SJCRH30 (cell line): ENCODE measurements at regions not wholly inside any gene's neighbourhood (a gene's known extent, or its start where the extent isn't known, plus 50 kb on each side); places are given as distances from the start of the nearest gene placed in this dataset.
"Not testable (repeated sequence)": the region's sequence is repeated elsewhere in the genome, so short reads cannot be mapped to it uniquely, and the experiment has no call there.

Source experiments
- DNase-seq, 2 experiments: peaks; one replicate each; pipeline ENCODE4 v3.0.0-alpha.2; 2015 to 2020
- H3K27ac ChIP-seq: fragments of 250-450 bp; sonication (Bioruptor Pico); 2 replicates; pipeline ENCODE4 v1.5.1; 2020; ENCODE audit warnings: mild to moderate bottlenecking, moderate library complexity
- H3K27me3 ChIP-seq: fragments of 250-450 bp; sonication (Bioruptor Pico); 2 replicates; pipeline ENCODE4 v1.5.1; 2020; ENCODE audit warnings: mild to moderate bottlenecking, moderate library complexity
- H3K36me3 ChIP-seq: fragments of 250-450 bp; sonication (Bioruptor Pico); 2 replicates; pipeline ENCODE4 v1.5.1; 2020; ENCODE audit warnings: mild to moderate bottlenecking, moderate library complexity
- H3K4me1 ChIP-seq: fragments of 250-450 bp; sonication (Bioruptor Pico); 2 replicates; pipeline ENCODE4 v1.5.1; 2020; ENCODE audit warnings: mild to moderate bottlenecking, moderate library complexity
- H3K4me3 ChIP-seq: fragments of 250-450 bp; sonication (Bioruptor Pico); 2 replicates; pipeline ENCODE4 v1.5.1; 2020; ENCODE audit warnings: mild to moderate bottlenecking, moderate library complexity
- H3K9me3 ChIP-seq: fragments of 250-450 bp; sonication (Bioruptor Pico); replicated peaks from 2 replicates; pipeline ENCODE4 v1.5.1; 2020; ENCODE audit warnings: mild to moderate bottlenecking, moderate library complexity

DNA sequence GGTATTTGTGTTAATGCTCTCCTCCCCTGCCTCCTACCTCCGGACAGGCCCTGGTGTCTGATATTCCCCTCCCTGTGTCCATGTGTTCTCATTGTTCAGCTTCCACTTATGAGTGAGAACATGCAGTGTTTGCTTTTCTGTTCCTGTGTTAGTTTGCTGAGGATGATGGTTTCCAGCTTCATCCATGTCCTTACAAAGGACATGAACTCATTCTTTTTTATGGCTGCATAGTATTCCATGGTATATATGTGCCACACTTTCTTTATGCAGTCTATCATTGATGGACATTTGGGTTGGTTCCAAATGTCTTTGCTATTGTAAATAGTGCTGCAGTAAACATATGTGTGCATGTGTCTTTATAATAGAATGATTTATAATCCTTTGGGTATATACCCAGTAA lies 105.2 kb upstream of the SNX2 start:
- not testable (repeated sequence) for H3K36me3 ChIP-seq, H3K27ac ChIP-seq, H3K4me1 ChIP-seq, H3K27me3 ChIP-seq, H3K4me3 ChIP-seq, H3K9me3 ChIP-seq, DNase-seq

DNA sequence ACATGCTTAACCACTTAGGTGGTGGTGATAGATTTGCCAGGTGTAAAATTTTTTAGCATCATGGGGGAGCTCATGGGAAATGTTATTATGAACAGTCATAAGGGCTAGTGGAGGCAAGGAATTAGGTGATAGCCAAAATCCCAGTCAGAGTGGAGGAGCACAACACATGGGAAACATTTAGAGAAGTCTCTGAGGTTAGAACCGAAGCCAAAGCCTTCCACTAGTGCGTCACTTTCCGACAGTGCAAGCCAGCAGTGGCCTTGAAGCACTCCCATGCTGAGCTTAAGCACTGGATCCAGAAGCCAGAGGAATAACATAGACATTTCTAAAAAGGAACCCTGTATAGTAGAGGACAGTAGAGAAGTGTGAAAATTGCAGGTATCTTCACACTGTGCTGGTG lies 101.5 kb upstream of the SNX2 start:
- DNase-seq: no peak

DNA sequence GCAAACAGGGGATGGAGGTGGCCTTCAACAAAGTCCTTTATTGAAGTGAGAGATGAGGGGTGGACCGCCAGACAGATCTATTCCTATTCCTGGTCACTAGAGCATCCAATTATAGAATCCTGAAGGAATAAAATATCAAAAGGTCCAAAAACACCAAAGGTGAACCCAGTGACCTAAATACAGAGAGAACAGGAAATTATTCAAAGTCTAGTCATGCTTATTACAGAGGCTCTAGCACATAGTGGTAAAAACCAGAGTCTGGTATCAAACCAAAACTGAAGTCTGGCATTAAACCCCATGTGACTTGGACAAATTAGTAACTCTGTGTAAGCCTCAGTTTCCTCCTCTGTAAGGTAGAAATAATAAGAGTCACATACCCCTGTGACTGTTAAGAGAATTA lies 100.5 kb upstream of the SNX2 start:
- no peaks in the 10 kb centered on the region for H3K9me3 ChIP-seq
- no peaks in the 10 kb centered on the region for H3K36me3 ChIP-seq
- no peaks in the 10 kb centered on the region for H3K27me3 ChIP-seq
- no peak for DNase-seq
- H3K4me3 ChIP-seq: no peak overlapping the region
- no peaks in the 10 kb centered on the region for H3K4me1 ChIP-seq
- no peak overlapping the region for H3K27ac ChIP-seq

More for the DNA sequence above, 101.5 kb upstream of the SNX2 start:
- Histone ChIP-seq H3K9me3 (no peaks in the 10 kb centered on the region), H3K27ac (no peak overlapping the region), H3K27me3 (no peaks in the 10 kb centered on the region), H3K36me3 (no peaks in the 10 kb centered on the region), H3K4me3 (no peak overlapping the region), H3K4me1 (no peaks in the 10 kb centered on the region)

DNA sequence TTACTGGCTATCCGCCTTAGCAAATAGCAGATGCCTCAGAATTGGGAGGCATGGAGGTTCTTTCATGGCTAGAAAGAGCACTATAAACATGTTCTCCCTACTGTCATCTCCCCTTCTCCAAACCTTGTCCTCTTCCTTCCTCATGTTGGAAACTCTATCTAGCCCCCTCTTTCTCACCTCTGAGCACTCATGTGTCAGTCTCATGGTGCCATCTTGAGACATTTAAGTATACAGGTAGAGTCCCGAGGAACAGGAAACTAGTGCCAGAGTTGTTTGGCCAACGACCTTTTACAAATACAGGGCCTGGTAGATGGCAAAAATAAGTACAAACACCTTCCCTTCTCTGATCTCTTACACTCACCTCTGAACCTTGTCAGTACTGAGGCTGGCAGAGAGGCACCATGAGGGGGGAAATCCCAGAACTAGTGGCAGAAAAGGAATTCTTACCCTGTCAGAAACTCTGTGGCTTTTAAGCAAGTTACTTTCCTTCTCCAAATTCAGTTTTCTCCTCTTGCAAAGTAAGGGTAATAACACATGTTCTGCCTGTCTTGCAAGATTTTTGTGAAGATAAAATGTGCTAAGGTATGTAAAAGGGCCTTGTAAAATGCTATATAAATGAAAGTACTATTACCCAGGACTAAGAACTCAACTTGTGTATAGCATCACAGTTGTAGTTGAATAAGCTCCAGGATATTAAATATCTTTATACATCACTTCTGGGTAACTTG lies 94.1 kb upstream of the SNX2 start:
- H3K4me1 ChIP-seq: no peaks in the 10 kb centered on the region
- H3K27ac ChIP-seq: no peak overlapping the region
- H3K36me3 ChIP-seq: no peaks in the 10 kb centered on the region
- no peaks in the 10 kb centered on the region for H3K27me3 ChIP-seq
- DNase-seq: no peak
- H3K9me3 ChIP-seq: no peaks in the 10 kb centered on the region
- no peak overlapping the region for H3K4me3 ChIP-seq

DNA sequence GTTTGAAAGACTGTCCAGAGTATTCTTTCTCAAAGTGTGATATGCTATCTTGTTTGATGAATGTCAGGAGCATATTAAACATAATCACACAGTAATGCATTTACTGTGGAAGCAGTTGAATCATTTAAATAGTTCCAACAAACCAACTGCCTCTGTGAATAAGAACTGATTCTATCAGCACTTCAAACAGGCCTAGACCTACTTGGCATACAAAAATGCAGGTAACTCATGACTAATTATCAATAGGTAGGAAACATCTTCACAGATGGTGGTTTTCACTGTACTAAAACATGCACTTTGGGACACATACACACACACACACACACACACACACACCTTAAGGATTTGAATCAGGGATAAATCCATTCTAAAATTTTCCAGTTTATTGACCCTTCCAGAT lies 91.2 kb upstream of the SNX2 start:
- Histone ChIP-seq H3K27me3 (no peaks in the 10 kb centered on the region), H3K9me3 (no peaks in the 10 kb centered on the region), H3K27ac (no peak overlapping the region), H3K36me3 (no peaks in the 10 kb centered on the region), H3K4me3 (no peak overlapping the region), H3K4me1 (no peaks in the 10 kb centered on the region)
- no peak for DNase-seq

DNA sequence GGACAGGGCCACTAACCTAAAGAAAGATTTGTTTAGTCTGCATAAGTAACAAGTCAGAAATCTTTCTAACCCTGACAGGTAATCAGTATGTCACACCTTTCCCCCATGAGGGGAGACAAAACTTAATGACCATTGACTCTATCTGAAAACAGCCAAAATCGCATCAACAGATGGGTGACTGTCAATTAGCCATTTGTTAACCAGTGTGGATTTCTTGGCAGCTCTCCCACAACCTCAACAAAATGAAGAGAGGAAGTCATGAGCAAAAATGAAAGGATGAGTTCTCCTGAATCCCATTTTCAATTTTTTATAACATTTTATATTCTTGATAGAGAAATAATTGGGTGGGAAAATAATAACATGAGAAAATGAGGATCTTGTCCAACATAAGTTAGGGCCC lies 84.6 kb upstream of the SNX2 start:
- H3K9me3 ChIP-seq: no peaks in the 10 kb centered on the region
- no peak for DNase-seq
- no peak overlapping the region for H3K27ac ChIP-seq

DNA sequence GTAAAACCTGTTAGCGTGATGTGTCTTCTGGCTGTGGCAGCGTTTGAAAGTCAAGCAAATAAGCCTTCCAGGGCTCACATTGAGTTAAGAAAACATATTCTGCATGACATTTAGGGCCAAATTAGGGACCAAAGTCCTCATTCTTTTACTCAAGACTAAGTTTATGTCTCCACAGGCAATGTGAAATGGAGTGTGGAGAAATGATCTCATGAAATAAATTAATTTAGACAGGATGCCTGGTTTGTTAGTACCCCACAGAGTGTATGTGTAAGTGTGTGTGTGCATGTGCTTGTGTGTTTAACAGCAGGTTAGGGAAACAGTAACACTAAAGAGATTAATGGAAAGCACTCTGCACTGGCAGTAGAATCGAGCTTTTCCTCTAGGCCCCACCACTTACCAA lies 82.9 kb upstream of the SNX2 start:
- H3K27ac ChIP-seq: no peak overlapping the region
- no peaks in the 10 kb centered on the region for H3K4me1 ChIP-seq
- no peaks in the 10 kb centered on the region for H3K36me3 ChIP-seq
- DNase-seq: no peak
- no peaks in the 10 kb centered on the region for H3K9me3 ChIP-seq
- no peaks in the 10 kb centered on the region for H3K27me3 ChIP-seq
- H3K4me3 ChIP-seq: no peak overlapping the region

More for the DNA sequence above, 84.6 kb upstream of the SNX2 start:
- no peaks in the 10 kb centered on the region for H3K36me3 ChIP-seq
- H3K4me1 ChIP-seq: no peaks in the 10 kb centered on the region
- no peaks in the 10 kb centered on the region for H3K27me3 ChIP-seq
- H3K4me3 ChIP-seq: no peak overlapping the region

DNA sequence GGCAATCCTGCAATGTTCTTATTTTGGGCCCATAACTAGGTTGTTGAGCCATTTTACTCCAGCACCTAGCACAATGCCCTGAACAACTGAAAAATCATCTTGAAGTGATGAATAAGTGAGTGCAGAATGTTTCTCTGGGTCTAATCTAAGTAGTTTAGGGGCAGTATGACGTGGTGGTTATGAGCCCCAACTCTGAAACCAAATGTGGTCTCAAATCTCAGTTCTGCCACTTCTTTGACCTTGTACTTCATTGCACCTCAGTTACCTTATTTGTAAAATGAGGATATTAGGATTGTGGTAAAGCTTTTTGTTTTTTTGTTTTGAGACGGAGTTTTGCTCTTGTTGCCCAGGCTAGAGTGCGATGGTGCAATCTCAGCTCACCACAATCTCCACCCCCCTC lies 80.9 kb upstream of the SNX2 start:
- H3K4me3 ChIP-seq: no peak overlapping the region
- H3K27ac ChIP-seq: no peak overlapping the region
- DNase-seq: no peak
- H3K9me3 ChIP-seq: no peaks in the 10 kb centered on the region
- no peaks in the 10 kb centered on the region for H3K27me3 ChIP-seq
- no peaks in the 10 kb centered on the region for H3K36me3 ChIP-seq
- H3K4me1 ChIP-seq: no peaks in the 10 kb centered on the region

DNA sequence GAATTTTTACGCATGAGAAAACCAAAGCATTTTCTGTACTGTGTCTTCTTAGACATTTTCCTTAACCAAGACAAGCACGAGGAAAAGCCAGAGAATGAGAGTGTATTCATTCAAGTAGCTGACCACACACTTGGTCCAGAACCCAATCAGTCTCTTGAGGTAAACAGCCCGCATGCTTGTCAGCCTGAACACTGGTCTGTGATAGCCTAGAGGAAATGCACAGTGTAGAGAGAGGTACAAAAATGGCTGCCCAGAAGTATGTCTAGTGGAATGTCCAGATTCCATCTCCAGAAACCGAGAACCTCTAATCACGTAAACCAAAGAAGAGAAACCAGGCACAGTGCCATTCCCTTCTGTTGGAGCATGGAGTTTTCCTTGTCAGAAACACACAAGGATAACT lies 80.0 kb upstream of the SNX2 start:
- Histone ChIP-seq H3K4me3 (no peak overlapping the region), H3K27me3 (no peaks in the 10 kb centered on the region), H3K27ac (no peak overlapping the region), H3K4me1 (no peaks in the 10 kb centered on the region), H3K9me3 (no peaks in the 10 kb centered on the region), H3K36me3 (no peaks in the 10 kb centered on the region)
- no peak for DNase-seq

DNA sequence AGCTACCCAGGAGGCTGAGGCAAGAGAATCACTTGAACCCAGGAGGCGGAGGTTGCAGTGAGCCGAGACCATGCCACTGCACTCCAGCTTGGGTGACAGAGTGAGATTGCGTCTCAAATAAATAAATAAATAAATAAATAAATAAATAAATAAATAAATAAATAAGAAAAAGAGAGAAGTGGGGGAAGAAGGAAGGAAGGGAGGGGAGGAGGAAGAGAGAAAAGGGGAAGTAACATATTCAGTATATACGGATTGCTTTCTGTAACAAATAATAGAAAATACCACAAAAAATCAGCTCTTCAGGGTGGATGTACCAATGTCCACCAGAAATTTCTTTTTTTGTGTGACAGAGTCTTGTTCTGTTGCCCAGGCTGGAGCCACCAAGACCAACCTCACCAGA lies 78.1 kb upstream of the SNX2 start:
- not testable (repeated sequence) for H3K27me3 ChIP-seq, H3K4me3 ChIP-seq, DNase-seq, H3K27ac ChIP-seq, H3K4me1 ChIP-seq, H3K36me3 ChIP-seq, H3K9me3 ChIP-seq

DNA sequence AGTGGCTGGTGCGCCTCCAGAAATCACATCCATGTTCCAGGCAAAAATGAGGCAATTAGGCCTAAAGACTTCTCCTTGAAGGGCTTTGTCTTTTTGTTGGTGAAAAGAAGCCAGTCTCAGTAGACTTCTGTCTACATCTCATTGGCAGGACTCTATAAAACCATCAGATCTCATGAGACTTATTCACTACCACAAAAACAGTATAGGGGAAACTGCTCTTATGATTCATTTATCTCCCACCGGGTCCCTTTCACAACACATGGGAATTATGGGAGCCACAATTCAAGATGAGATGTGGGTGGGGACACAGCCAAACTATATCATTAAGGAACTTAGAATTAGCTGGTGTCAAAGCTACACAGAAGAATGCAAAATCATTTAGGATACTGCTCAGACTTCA lies 77.7 kb upstream of the SNX2 start:
- DNase-seq: no peak
- Histone ChIP-seq H3K27ac (no peak overlapping the region), H3K9me3 (no peaks in the 10 kb centered on the region), H3K27me3 (no peaks in the 10 kb centered on the region), H3K4me3 (no peak overlapping the region), H3K36me3 (no peaks in the 10 kb centered on the region), H3K4me1 (no peaks in the 10 kb centered on the region)

DNA sequence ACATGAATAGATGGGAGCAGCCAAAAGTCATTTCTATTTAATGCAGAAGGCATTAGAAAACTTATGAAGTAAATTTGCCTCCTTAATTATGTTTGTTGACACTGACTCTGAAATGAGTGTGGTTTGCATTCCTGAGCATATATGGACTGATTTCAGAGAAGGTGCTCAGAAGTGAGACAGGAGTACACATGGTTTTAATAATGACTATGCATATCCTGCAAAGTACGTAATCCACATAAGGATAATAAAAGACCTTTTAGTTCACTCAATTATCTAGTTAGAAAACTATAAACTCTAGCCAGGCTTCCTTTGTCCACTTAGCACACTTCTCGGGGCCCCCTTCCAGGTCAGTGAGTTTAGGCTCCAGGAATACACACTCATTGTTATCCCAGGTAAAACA lies 75.7 kb upstream of the SNX2 start:
- no peaks in the 10 kb centered on the region for H3K4me1 ChIP-seq
- H3K9me3 ChIP-seq: no peaks in the 10 kb centered on the region
- DNase-seq: no peak
- H3K4me3 ChIP-seq: no peak overlapping the region
- H3K36me3 ChIP-seq: no peaks in the 10 kb centered on the region
- no peaks in the 10 kb centered on the region for H3K27me3 ChIP-seq
- H3K27ac ChIP-seq: no peak overlapping the region

DNA sequence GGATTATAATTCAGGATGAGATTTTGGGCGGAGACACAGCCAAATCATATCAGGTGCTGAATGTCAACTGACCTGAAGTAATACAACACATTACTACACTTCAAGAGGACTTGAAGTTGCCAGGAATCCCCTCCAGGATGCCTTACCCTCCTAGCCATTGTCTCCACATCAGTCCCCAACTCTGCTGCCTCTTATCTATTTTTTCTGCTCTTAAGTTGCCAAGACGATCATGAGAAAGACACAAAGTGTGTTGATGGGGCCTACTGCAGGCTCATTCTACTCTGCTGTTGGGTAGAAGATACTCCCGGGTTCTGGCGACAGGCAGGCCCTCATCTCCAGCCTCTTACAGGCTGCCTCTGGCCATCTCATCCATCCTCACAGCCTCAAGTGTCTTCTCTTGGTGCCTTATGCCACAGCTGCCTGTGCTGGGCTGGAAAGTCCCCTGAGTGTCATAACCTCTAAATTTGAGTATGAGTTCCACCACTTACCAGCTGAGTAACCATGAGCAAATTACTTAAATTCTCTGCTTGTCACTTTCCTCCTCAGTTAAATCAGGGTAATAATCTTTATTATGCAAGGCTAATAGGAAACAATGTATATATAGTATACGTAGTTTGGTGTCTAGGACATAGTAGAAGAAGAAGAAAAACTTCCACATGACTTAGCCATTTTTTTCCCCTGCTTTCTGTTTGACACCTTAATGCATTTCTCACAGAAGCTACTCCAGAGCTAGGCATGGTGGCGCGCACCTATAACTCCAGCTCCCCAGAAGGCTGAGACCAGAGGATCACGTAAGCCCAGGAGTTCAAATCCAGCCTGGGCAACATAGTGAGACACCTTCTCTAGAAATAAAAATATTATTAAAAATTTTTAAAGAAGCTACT lies 73.0 kb upstream of the SNX2 start:
- Histone ChIP-seq H3K36me3 (no peaks in the 10 kb centered on the region), H3K4me3 (no peak overlapping the region), H3K4me1 (no peaks in the 10 kb centered on the region), H3K27ac (no peak overlapping the region), H3K27me3 (no peaks in the 10 kb centered on the region), H3K9me3 (no peaks in the 10 kb centered on the region)
- no peak for DNase-seq

DNA sequence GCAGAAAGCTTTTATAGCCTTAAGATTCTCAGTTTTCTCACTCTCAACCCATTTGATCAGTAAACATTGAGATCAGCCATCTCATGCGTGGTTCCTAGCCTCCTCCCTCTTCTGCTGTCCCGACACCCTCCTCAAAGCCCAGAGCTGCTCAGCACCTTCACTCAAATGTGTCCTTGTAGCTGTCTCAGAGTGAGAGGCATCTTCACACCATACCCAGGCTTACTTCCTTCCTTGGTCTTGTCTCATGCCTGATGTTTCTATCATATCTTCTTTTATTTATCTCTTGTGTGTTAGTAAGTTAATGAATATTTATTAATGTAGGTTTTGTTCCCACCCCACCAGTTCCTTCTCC lies 72.4 kb upstream of the SNX2 start:
- DNase-seq: no peak
- Histone ChIP-seq H3K27me3 (no peaks in the 10 kb centered on the region), H3K4me1 (no peaks in the 10 kb centered on the region), H3K9me3 (no peaks in the 10 kb centered on the region), H3K36me3 (no peaks in the 10 kb centered on the region), H3K4me3 (no peak overlapping the region), H3K27ac (no peak overlapping the region)

DNA sequence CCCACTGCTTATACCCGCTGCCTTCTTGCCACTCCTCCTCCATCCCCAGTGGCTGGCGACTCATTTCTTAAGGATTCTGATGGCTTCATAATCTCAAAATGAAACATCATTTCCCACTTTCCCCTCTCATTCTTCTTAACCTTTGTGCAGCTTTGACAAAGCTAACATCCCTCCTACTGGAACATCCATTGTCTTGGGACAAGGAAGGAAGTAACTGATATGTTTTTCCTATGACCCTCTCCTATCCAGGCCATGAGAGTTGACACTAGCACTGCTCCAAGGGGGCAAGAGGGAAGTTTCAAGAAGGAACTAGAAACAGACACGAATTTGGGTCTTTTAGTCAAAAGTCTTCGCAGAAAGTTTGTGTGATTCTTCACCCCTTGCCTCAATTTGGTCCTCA lies 71.7 kb upstream of the SNX2 start:
- Histone ChIP-seq H3K27ac (no peak overlapping the region), H3K4me3 (no peak overlapping the region), H3K9me3 (no peaks in the 10 kb centered on the region), H3K4me1 (no peaks in the 10 kb centered on the region), H3K36me3 (no peaks in the 10 kb centered on the region), H3K27me3 (no peaks in the 10 kb centered on the region)
- DNase-seq: no peak
